Skeletal muscle satellite cell (primary cell): ENCODE measurements at regions not wholly inside any gene's neighbourhood (a gene's known extent, or its start where the extent isn't known, plus 50 kb on each side); places are given as distances from the start of the nearest gene placed in this dataset.
"Not testable (repeated sequence)": the region's sequence is repeated elsewhere in the genome, so short reads cannot be mapped to it uniquely, and the experiment has no call there.

Experiments used
- H3K27me3 ChIP-seq: 2 replicates; pipeline ENCODE4 v1.7.0; 2013; ENCODE audit warnings: low read length; ENCODE audit not compliant: control insufficient read depth, insufficient read depth
- H3K36me3 ChIP-seq: 2 replicates; pipeline ENCODE4 v1.7.0; 2013; ENCODE audit warnings: mild to moderate bottlenecking, control low read depth, low read length; ENCODE audit not compliant: insufficient read depth
- H3K4me1 ChIP-seq: 2 replicates; pipeline ENCODE4 v1.7.0; 2013; ENCODE audit warnings: low read length; ENCODE audit not compliant: control insufficient read depth, insufficient read depth
- H3K4me2 ChIP-seq: 2 replicates; pipeline ENCODE4 v1.7.0; 2013; ENCODE audit warnings: mild to moderate bottlenecking, low read length
- H3K4me3 ChIP-seq: 2 replicates; pipeline ENCODE4 v1.7.0; 2013; ENCODE audit warnings: low read length
- H3K9ac ChIP-seq: 2 replicates; pipeline ENCODE4 v1.7.0; 2013; ENCODE audit warnings: mild to moderate bottlenecking, low read depth, low read length, moderate library complexity
- H3K9me3 ChIP-seq: replicated peaks from 2 replicates; pipeline ENCODE4 v1.7.0; 2013; ENCODE audit warnings: mild to moderate bottlenecking, control low read depth, low read length

DNA sequence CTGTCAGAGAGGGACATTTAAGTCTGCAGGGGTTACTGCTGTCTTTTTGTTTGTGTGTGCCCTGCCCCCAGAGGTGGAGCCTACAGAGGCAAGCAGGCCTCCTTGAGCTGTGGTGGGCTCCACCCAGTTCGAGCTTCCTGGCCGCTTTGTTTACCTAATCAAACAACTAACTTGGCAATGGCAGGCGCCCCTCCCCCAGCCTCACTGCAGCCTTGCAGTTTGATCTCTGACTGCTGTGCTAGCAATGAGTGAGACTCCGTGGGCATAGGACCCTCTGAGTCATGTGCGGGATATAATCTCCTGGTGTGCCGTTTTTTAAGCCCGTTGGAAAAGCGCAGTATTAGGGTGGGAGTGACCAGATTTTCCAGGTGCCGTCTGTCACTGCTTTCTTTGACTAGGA, 216.8 kb upstream of the CDKN2B start:
- not testable (repeated sequence) for H3K9me3 ChIP-seq, H3K9ac ChIP-seq, H3K4me1 ChIP-seq, H3K4me3 ChIP-seq, H3K27me3 ChIP-seq, H3K36me3 ChIP-seq, H3K4me2 ChIP-seq

- Histone ChIP-seq H3K4me1 (no peaks in the 10 kb centered on the region), H3K4me3 (no peak overlapping the region), H3K36me3 (no peaks in the 10 kb centered on the region), H3K4me2 (no peak overlapping the region), H3K9me3 (peaks cover 10% of the 10 kb centered on the region), H3K27me3 (no peaks in the 10 kb centered on the region), H3K9ac (no peak overlapping the region)
Measured at GRCh38 chr9:22227986-22228385, 218.6 kb upstream of the DMRTA1 start.

GRCh38 chr9:22228542-22228941, 218.1 kb upstream of the DMRTA1 start:
- Histone ChIP-seq H3K4me3 (no peak overlapping the region), H3K9ac (no peak overlapping the region), H3K36me3 (no peaks in the 10 kb centered on the region), H3K4me2 (no peak overlapping the region), H3K4me1 (no peaks in the 10 kb centered on the region), H3K9me3 (peaks cover 10% of the 10 kb centered on the region), H3K27me3 (no peaks in the 10 kb centered on the region)

DNA sequence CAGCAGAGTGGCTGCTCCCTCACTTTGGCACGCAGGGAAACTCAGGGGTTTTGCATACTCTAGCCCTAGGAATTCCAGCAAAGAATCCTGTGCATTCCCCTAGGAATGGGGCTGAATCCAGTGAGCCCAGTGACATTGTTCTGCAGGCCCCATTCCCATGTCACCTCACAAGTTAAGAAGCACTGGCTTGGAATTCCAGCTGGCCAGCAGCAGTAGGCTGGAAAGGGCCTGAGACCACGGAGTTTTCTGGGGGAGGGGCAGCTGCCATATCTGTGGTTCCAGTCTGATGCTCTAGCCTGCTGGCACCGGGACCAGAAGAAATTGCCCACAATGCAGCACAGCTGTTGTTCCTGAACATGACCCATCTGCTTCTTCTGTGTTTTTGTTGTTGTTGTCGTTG, 217.6 kb upstream of the DMRTA1 start:
- Histone ChIP-seq H3K36me3 (no peaks in the 10 kb centered on the region), H3K9ac (no peak overlapping the region), H3K27me3 (no peaks in the 10 kb centered on the region), H3K4me1 (no peaks in the 10 kb centered on the region), H3K4me2 (no peak overlapping the region), H3K4me3 (no peak overlapping the region), H3K9me3 (peaks cover 10% of the 10 kb centered on the region)

DNA sequence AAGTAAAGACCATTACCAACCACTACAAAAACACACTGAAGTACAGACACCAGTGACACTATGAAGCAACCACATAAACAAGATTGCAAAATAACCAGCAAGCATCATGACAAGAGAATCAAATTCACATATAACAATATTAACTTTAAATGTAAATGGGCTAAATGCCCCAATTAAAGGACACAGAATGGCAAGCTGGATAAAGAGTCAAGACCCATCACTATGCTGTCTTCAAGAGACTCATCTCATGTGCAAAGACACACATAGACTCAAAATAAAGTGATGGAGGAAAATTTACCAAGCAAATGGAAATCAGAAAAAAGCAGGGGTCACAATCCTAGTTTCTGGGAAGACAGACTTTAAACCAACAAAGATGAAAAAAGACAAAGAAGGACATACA, 215.3 kb upstream of the DMRTA1 start:
- H3K9ac ChIP-seq, H3K4me1 ChIP-seq, H3K36me3 ChIP-seq, H3K9me3 ChIP-seq, H3K27me3 ChIP-seq, H3K4me3 ChIP-seq, H3K4me2 ChIP-seq: not testable (repeated sequence)

- Histone ChIP-seq H3K36me3 (no peaks in the 10 kb centered on the region), H3K9me3 (peaks cover 10% of the 10 kb centered on the region), H3K9ac (no peak overlapping the region), H3K4me1 (peaks cover 6% of the 10 kb centered on the region), H3K4me3 (no peak overlapping the region), H3K27me3 (no peaks in the 10 kb centered on the region), H3K4me2 (no peak overlapping the region)
Measured at GRCh38 chr9:22232971-22233370, 213.7 kb upstream of the DMRTA1 start.

- Histone ChIP-seq H3K4me1 (peaks cover 31% of the 10 kb centered on the region), H3K36me3 (no peaks in the 10 kb centered on the region), H3K9ac (peak overlapping the region; percentile 63), H3K4me2 (peak overlapping the region; percentile 56), H3K9me3 (no peaks in the 10 kb centered on the region), H3K27me3 (no peaks in the 10 kb centered on the region), H3K4me3 (peak overlapping the region; percentile 3)
Measured at GRCh38 chr9:22237497-22238363, 208.9 kb upstream of the DMRTA1 start.

GRCh38 chr9:22238809-22239684, 207.6 kb upstream of the DMRTA1 start:
- no peaks in the 10 kb centered on the region for H3K27me3 ChIP-seq
- peak overlapping the region; percentile 56 for H3K4me2 ChIP-seq
- peaks cover 31% of the 10 kb centered on the region for H3K4me1 ChIP-seq
- peak overlapping the region; percentile 63 for H3K9ac ChIP-seq
- no peaks in the 10 kb centered on the region for H3K36me3 ChIP-seq
- no peak overlapping the region for H3K4me3 ChIP-seq
- no peaks in the 10 kb centered on the region for H3K9me3 ChIP-seq

- Histone ChIP-seq H3K4me2 (peak overlapping the region; percentile 34), H3K36me3 (no peaks in the 10 kb centered on the region), H3K9me3 (no peaks in the 10 kb centered on the region), H3K9ac (no peak overlapping the region), H3K4me1 (peaks cover 31% of the 10 kb centered on the region), H3K27me3 (no peaks in the 10 kb centered on the region), H3K4me3 (no peak overlapping the region)
Measured at GRCh38 chr9:22240619-22241018, 206.0 kb upstream of the DMRTA1 start.

GRCh38 chr9:22241024-22241423, 205.6 kb upstream of the DMRTA1 start:
- peaks cover 31% of the 10 kb centered on the region for H3K4me1 ChIP-seq
- no peaks in the 10 kb centered on the region for H3K9me3 ChIP-seq
- H3K9ac ChIP-seq: no peak overlapping the region
- H3K27me3 ChIP-seq: no peaks in the 10 kb centered on the region
- no peaks in the 10 kb centered on the region for H3K36me3 ChIP-seq
- H3K4me2 ChIP-seq: peak overlapping the region; percentile 34
- no peak overlapping the region for H3K4me3 ChIP-seq

DNA sequence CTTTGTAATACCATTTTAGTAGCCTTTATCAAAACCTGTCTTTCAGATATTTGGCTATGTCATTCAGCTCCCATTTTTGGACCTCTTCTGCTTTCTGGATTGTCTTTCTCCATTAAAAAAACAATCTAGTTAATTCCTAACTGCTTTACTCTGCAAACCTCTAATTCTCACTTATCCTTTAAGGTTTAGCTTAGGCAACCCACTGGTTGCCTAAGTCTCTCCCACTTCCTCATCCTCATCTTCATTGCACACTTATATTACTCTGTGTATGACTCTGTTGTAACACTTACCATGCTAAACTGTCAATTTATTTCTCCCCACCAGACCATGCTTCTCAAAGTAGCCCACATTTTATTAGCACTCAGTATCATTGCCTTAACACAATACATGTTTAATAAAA, 205.0 kb upstream of the DMRTA1 start:
- H3K4me3 ChIP-seq: no peak overlapping the region
- H3K9me3 ChIP-seq: no peaks in the 10 kb centered on the region
- no peaks in the 10 kb centered on the region for H3K27me3 ChIP-seq
- H3K36me3 ChIP-seq: no peaks in the 10 kb centered on the region
- H3K4me2 ChIP-seq: no peak overlapping the region
- H3K9ac ChIP-seq: no peak overlapping the region
- H3K4me1 ChIP-seq: peaks cover 31% of the 10 kb centered on the region
